ENCODE measurements at regions not wholly inside any gene's neighbourhood (a gene's known extent, or its start where the extent isn't known, plus 50 kb on each side); places are given as distances from the start of the nearest gene placed in this dataset.
"Not testable (repeated sequence)": the region's sequence is repeated elsewhere in the genome, so short reads cannot be mapped to it uniquely, and the experiment has no call there.

DNA sequence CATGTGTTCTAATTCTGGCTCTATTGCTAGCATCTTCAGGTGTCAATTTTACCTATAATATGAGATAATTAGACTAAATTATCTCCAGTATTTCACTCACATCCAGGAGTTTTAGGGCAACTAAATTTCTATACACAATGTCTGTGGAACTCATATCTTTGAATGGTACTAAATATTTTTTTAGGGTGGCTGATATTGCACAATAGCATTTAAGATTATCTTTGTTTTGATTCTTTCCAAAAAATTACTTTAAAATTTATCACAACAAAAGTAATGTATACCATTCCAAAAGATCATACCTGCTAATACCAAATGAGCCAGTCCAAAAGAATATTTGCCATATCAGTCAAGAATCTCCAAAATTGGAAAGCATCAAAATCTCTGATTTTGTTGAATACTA is 285.5 kb downstream of the SEMA3D start:
- Histone ChIP-seq H3K36me3 (no peaks in the 10 kb centered on the region), H3K4me1 (ENCODE audit: insufficient read depth) (no peaks in the 10 kb centered on the region), H3K27ac (no peak overlapping the region), H3K9me3 (no peaks in the 10 kb centered on the region), H3K27me3 (no peaks in the 10 kb centered on the region), H3K4me3 (no peak overlapping the region)
- no peak for DNase-seq
- TF ChIP-seq EP300 (IDR thresholded peaks at IDR 0.05) (no peak), POLR2A (IDR thresholded peaks at IDR 0.05) (no peak)
- TF ChIP-seq, protein P1, sequence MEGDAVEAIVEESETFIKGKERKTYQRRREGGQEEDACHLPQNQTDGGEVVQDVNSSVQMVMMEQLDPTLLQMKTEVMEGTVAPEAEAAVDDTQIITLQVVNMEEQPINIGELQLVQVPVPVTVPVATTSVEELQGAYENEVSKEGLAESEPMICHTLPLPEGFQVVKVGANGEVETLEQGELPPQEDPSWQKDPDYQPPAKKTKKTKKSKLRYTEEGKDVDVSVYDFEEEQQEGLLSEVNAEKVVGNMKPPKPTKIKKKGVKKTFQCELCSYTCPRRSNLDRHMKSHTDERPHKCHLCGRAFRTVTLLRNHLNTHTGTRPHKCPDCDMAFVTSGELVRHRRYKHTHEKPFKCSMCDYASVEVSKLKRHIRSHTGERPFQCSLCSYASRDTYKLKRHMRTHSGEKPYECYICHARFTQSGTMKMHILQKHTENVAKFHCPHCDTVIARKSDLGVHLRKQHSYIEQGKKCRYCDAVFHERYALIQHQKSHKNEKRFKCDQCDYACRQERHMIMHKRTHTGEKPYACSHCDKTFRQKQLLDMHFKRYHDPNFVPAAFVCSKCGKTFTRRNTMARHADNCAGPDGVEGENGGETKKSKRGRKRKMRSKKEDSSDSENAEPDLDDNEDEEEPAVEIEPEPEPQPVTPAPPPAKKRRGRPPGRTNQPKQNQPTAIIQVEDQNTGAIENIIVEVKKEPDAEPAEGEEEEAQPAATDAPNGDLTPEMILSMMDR (IDR thresholded peaks at IDR 0.05) = no peak
- intact Hi-C loops (cut with DNase I) = no loop called here

DNA sequence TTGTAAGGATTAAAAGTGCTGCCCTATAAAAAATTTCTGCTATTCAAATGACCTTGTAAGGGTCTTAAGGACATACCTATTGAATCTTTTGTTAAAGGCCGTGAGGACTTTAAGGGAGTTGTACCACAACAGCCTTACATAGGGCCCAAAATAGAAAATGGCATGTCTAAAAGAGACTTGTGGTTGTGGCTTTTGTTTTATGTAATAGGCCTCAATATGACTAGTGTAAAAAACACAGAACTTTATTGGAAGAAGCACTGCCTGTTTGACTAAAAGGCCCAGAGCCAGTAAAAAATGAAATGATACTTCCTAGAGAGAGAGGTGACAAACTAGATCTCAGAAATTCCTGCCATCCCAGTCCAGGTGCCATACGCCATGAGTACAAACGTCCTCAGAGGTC is 286.6 kb downstream of the SEMA3D start:
- Histone ChIP-seq H3K9me3 (no peaks in the 10 kb centered on the region), H3K36me3 (no peaks in the 10 kb centered on the region), H3K4me3 (no peak overlapping the region), H3K27me3 (no peaks in the 10 kb centered on the region), H3K27ac (no peak overlapping the region), H3K4me1 (ENCODE audit: insufficient read depth) (no peaks in the 10 kb centered on the region)
- TF ChIP-seq, protein P1 (IDR thresholded peaks at IDR 0.05) = no peak
- TF ChIP-seq EP300 (IDR thresholded peaks at IDR 0.05) = no peak
- no peak for TF ChIP-seq POLR2A (IDR thresholded peaks at IDR 0.05)
- WGBS, 3 donors = 74 to 77% (median 75%) methylated on average over 3 of the region's 3 CpGs
- DNase-seq = no peak
- intact Hi-C loops (cut with DNase I) = no loop called here

- intact Hi-C loops (cut with DNase I) = no loop called here
- Histone ChIP-seq H3K4me3 (no peak overlapping the region), H3K27me3 (no peaks in the 10 kb centered on the region), H3K9me3 (no peaks in the 10 kb centered on the region), H3K36me3 (no peaks in the 10 kb centered on the region), H3K27ac (no peak overlapping the region), H3K4me1 (ENCODE audit: insufficient read depth) (no peaks in the 10 kb centered on the region)
- no peak for DNase-seq
- WGBS, 3 donors = 90 to 96% (median 95%) methylated on average over 3 of the region's 3 CpGs
- no peak for TF ChIP-seq POLR2A (IDR thresholded peaks at IDR 0.05)
- no peak for TF ChIP-seq EP300 (IDR thresholded peaks at IDR 0.05)
- TF ChIP-seq, protein P1 (IDR thresholded peaks at IDR 0.05) = no peak
Measured at GRCh38 chr7:84895563-84895962, 291.3 kb downstream of the SEMA3D start.

DNA sequence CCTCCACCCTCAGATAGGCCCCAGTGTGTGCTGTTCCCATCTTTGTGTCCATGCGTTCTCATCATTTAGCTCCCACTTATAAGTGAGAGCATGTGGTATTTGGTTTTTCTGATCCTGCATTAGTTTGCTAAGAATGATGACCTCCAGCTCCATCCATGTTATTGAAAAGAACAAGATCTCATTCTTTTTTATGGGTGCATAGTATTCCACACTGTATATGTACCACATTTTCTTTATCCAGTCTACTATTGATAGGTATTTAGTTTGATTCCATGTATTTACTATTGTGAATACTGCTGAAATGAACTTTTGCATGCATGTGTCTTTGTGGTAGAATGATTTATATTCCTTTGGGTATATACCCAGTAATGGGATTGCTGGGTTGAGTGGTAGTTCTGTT is 303.3 kb downstream of the SEMA3D start:
- intact Hi-C loops (cut with DNase I); H3K36me3 ChIP-seq; DNase-seq; H3K27ac ChIP-seq; H3K9me3 ChIP-seq; H3K4me1 ChIP-seq (ENCODE audit: insufficient read depth); H3K27me3 ChIP-seq; H3K4me3 ChIP-seq: not testable (repeated sequence)
- 91 to 97% (median 91%) methylated on average over 1 of the region's 1 CpG for WGBS, 3 donors

DNA sequence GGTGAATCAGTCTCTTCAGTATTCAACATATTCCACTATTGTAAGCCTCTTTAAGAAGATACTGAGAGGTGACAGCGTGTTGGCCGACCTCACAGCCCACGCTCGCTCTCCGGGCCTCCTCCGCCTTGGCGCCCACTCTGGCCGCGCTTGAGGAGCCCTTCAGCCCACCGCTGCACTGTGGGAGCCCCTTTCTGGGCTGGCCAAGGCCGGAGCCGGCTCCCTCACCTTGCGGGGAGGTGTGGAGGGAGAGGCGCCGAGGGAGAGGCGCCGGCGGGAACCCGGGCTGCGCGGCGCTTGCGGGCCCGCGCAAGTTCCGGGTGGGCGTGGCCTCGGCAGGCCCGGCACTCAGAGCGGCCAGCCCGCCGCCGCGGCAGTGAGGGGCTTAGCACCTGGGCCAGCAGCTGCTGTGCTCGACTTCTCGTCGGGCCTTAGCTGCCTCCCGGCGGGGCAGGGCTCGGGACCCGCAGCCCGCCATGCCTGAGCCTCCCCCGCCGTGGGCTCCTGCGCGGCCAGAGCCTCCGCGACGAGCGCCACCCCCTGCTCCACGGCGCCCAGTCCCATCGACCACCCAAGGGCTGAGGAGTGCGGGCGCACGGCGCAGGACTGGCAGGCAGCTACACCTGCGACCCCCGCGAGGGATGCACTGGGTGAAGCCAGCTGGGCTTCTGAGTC is 306.4 kb downstream of the SEMA3D start:
- 98 to 99% (median 98%) methylated on average over 47 to 60 of the region's 60 CpGs for WGBS, 3 donors
- intact Hi-C loops (cut with DNase I); H3K4me3 ChIP-seq: not testable (repeated sequence)

More for the DNA sequence above, 306.4 kb downstream of the SEMA3D start:
- H3K4me1 ChIP-seq (ENCODE audit: insufficient read depth); H3K36me3 ChIP-seq; H3K27me3 ChIP-seq; DNase-seq; H3K9me3 ChIP-seq; H3K27ac ChIP-seq: not testable (repeated sequence)

Data from ovary (tissue), 7 donors.